ENCODE measurements at regions not wholly inside any gene's neighbourhood (a gene's known extent, or its start where the extent isn't known, plus 50 kb on each side); places are given as distances from the start of the nearest gene placed in this dataset.

DNA sequence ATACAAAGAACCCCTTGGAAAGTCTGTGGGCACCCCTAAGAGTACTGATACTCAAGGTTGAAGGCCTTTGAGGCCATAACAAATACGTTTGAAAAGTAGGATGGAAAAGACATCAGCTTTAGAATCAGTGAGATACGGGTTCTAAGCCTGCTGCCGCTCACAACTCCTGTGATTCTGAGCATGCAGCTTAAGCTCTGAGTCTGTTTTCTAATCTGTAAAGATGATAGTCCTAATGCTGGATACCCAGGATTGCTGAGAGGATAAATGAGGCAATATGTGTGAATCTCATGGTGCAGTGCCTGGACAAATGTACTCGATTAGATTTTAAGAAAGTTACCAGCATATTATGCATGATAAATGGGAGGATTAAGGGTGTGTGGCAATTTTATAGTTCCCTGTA lies 321.0 kb upstream of the HSF2 start:
- Mint-ChIP-seq H3K27me3 (ENCODE audit: low read depth) (peaks cover 10% of the 10 kb centered on the region), H3K36me3 (ENCODE audit: low read depth) (no peaks in the 10 kb centered on the region), H3K9me3 (ENCODE audit: low read depth) (no peaks in the 10 kb centered on the region), H3K4me3 (ENCODE audit: unreplicated experiment) (no peak overlapping the region), H3K27ac (ENCODE audit: unreplicated experiment) (no peak overlapping the region), H3K4me1 (ENCODE audit: low read depth) (no peaks in the 10 kb centered on the region)
- TF ChIP-seq, protein P1, sequence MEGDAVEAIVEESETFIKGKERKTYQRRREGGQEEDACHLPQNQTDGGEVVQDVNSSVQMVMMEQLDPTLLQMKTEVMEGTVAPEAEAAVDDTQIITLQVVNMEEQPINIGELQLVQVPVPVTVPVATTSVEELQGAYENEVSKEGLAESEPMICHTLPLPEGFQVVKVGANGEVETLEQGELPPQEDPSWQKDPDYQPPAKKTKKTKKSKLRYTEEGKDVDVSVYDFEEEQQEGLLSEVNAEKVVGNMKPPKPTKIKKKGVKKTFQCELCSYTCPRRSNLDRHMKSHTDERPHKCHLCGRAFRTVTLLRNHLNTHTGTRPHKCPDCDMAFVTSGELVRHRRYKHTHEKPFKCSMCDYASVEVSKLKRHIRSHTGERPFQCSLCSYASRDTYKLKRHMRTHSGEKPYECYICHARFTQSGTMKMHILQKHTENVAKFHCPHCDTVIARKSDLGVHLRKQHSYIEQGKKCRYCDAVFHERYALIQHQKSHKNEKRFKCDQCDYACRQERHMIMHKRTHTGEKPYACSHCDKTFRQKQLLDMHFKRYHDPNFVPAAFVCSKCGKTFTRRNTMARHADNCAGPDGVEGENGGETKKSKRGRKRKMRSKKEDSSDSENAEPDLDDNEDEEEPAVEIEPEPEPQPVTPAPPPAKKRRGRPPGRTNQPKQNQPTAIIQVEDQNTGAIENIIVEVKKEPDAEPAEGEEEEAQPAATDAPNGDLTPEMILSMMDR (IDR thresholded peaks at IDR 0.05) = no peak
- DNase-seq (ENCODE audit: low spot score) = no peak

DNA sequence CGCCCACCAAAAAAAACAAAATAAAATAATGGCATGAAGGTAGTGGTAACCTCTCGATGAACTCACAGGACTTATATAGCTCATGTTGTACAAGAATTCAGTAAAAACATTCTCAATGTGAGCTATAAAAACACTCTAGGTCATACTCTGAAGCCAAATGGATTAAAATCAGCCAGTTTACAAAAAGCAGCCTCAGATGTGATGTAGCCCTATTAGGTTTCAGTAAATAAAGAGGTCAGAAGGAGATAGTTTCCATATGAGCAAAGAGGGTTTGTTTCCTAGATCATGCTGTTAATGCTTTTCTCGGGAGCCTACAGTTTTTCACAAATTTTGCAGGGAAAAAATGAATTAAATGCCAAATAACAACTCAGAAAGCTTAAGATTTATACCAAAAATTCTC lies 319.5 kb upstream of the HSF2 start:
- DNase-seq (ENCODE audit: low spot score) = no peak
- Mint-ChIP-seq H3K9me3 (ENCODE audit: low read depth) (no peaks in the 10 kb centered on the region), H3K36me3 (ENCODE audit: low read depth) (no peaks in the 10 kb centered on the region), H3K27ac (ENCODE audit: unreplicated experiment) (no peak overlapping the region), H3K4me3 (ENCODE audit: unreplicated experiment) (no peak overlapping the region), H3K27me3 (ENCODE audit: low read depth) (peaks cover 12% of the 10 kb centered on the region), H3K4me1 (ENCODE audit: low read depth) (no peaks in the 10 kb centered on the region)
- TF ChIP-seq, protein P1 (IDR thresholded peaks at IDR 0.05) = no peak

DNA sequence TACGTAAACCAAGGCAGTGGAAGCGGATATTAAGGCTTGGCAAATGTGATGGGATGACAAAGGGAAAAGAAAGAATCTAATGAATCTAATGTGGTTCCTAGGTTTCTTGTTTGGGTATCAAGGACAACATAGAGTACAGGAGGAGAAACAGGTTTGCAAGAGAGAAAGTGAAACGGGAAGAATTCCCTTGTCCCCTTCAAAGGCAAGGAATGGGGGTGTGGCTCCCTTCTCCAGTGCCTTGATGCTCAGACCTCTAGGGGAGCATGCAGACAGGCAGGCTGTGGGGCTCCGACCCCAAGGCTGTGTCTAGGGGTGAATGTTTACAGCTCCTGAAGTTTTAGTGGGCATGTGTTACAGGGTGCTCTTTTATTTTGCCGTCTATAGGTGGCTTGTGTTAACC lies 317.5 kb upstream of the HSF2 start:
- DNase-seq (ENCODE audit: low spot score) = no peak
- no peaks in the 10 kb centered on the region for H3K9me3 Mint-ChIP-seq (ENCODE audit: low read depth)
- peaks cover 2% of the 10 kb centered on the region for H3K36me3 Mint-ChIP-seq (ENCODE audit: low read depth)
- no peak overlapping the region for H3K27ac Mint-ChIP-seq (ENCODE audit: unreplicated experiment)
- no peak overlapping the region for H3K4me3 Mint-ChIP-seq (ENCODE audit: unreplicated experiment)
- no peaks in the 10 kb centered on the region for H3K4me1 Mint-ChIP-seq (ENCODE audit: low read depth)
- TF ChIP-seq, protein P1 (IDR thresholded peaks at IDR 0.05) = no peak
- H3K27me3 Mint-ChIP-seq (ENCODE audit: low read depth) = peaks cover 10% of the 10 kb centered on the region

DNA sequence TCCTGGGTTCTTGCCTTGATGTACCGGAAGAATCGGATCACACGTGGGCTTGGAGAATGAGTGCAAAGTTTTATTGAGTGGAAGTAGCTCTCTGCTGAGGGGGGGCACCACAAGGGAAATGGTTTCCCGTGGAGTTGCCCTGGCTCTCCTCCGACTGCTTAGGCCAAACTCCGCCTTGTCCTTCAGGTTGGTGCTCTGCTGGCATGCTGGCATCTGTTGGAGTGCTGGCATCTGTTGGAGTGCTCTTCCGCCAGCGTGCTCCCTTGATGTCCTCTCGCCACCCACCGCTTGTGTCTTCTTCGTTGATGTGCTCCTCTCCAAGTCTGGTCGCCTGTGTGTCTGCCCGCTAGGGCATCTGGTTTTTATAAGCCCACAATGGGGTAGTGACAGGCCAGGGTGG lies 317.1 kb upstream of the HSF2 start:
- peaks cover 2% of the 10 kb centered on the region for H3K36me3 Mint-ChIP-seq (ENCODE audit: low read depth)
- TF ChIP-seq, protein P1 (IDR thresholded peaks at IDR 0.05) = no peak
- no peak overlapping the region for H3K4me3 Mint-ChIP-seq (ENCODE audit: unreplicated experiment)
- DNase-seq (ENCODE audit: low spot score) = no peak
- no peak overlapping the region for H3K27ac Mint-ChIP-seq (ENCODE audit: unreplicated experiment)
- peaks cover 10% of the 10 kb centered on the region for H3K27me3 Mint-ChIP-seq (ENCODE audit: low read depth)
- no peaks in the 10 kb centered on the region for H3K4me1 Mint-ChIP-seq (ENCODE audit: low read depth)
- H3K9me3 Mint-ChIP-seq (ENCODE audit: low read depth) = no peaks in the 10 kb centered on the region

DNA sequence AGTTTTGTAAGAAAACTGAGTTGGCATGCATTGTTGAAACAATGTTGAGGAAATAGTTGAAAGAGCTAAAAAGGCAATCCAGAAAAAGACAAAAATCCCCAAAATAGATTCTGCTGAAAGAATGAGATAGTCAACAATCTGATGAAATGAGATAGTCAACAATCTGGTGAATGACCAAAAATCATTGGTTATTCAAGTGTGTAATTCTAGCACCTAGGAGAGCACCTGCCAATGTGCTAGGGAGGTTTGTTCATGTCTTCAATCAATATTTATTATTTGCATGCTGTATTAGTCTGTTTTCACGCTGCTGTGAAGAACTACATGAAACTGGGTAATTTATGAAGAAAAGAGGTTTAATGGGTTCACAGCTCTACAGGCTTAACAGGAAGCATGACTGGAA lies 307.1 kb upstream of the HSF2 start:
- Mint-ChIP-seq H3K36me3 (ENCODE audit: low read depth) (no peaks in the 10 kb centered on the region), H3K27me3 (ENCODE audit: low read depth) (peaks cover 9% of the 10 kb centered on the region), H3K9me3 (ENCODE audit: low read depth) (no peaks in the 10 kb centered on the region), H3K4me1 (ENCODE audit: low read depth) (no peaks in the 10 kb centered on the region), H3K4me3 (ENCODE audit: unreplicated experiment) (no peak overlapping the region), H3K27ac (ENCODE audit: unreplicated experiment) (no peak overlapping the region)
- no peak for DNase-seq (ENCODE audit: low spot score)
- TF ChIP-seq, protein P1 (IDR thresholded peaks at IDR 0.05) = no peak

All from chondrocyte (in vitro differentiated cells).